Epithelial cell of esophagus (primary cell): ENCODE measurements at regions not wholly inside any gene's neighbourhood (a gene's known extent, or its start where the extent isn't known, plus 50 kb on each side); places are given as distances from the start of the nearest gene placed in this dataset.

Source experiments
- DNase-seq: peaks from one replicate; pipeline ENCODE4 v3.0.0; 2010; ENCODE audit warnings: low read depth
- H3K4me3 ChIP-seq: 2 replicates; pipeline ENCODE4 v1.5.1; 2011; ENCODE audit warnings: mild to moderate bottlenecking, low read length, control low read depth
- TF ChIP-seq, protein P1 (sequence below): IDR thresholded peaks from 2 replicates; pipeline ENCODE4 v1.5.1; 2011; ENCODE audit warnings: low read depth, mild to moderate bottlenecking, low read length, control low read depth, inconsistent platforms; ENCODE audit not compliant: insufficient read depth; ENCODE audit errors: missing control alignments

DNA sequence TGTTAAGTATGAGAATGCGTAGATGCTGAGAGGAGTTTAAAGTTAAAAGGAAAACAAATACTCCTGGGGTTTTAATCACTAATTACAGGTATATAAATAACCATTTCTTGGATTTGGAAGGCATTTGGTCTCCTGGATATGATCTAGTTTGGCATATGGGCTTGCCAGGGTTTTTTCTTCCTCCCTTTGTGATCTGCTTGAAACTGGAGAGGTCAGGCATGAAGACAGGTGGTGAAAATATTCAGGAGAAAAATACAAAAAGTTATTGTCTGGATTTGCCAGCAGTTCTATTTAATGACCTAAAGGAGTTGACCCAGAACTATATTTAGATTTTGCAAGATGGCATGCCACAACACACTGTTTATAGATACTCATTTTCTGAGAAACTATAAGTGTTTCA lies 136.3 kb downstream of the DIPK2A start:
- DNase-seq, result no peak
- TF ChIP-seq, protein P1, sequence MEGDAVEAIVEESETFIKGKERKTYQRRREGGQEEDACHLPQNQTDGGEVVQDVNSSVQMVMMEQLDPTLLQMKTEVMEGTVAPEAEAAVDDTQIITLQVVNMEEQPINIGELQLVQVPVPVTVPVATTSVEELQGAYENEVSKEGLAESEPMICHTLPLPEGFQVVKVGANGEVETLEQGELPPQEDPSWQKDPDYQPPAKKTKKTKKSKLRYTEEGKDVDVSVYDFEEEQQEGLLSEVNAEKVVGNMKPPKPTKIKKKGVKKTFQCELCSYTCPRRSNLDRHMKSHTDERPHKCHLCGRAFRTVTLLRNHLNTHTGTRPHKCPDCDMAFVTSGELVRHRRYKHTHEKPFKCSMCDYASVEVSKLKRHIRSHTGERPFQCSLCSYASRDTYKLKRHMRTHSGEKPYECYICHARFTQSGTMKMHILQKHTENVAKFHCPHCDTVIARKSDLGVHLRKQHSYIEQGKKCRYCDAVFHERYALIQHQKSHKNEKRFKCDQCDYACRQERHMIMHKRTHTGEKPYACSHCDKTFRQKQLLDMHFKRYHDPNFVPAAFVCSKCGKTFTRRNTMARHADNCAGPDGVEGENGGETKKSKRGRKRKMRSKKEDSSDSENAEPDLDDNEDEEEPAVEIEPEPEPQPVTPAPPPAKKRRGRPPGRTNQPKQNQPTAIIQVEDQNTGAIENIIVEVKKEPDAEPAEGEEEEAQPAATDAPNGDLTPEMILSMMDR, result no peak
- no peak overlapping the region for H3K4me3 ChIP-seq

DNA sequence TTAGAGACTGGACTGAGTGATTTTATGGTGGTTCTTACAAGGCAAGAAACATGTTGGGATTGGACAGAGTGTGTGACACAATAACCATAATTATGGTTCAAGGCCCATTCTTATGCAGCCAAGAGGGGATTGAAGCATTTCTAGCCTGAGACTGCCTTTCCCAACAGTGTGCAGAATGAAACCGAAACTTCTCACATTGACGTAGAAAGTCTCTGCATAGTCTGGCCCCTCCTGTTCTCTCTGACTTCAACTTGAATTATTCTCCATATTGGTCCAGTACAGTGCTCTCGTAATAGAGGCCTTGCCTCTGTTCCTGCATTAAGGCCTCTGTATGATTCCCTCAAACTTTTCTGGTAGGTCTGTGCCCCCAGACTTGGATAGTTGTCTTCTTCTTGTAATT lies 138.3 kb downstream of the DIPK2A start:
- no peak overlapping the region for H3K4me3 ChIP-seq
- TF ChIP-seq, protein P1, result no peak
- DNase-seq, result no peak

- no peak overlapping the region for H3K4me3 ChIP-seq
- DNase-seq, result no peak
- TF ChIP-seq, protein P1, result no peak
Observed at GRCh38 chr3:144112036-144112435, 140.4 kb downstream of the DIPK2A start.

DNA sequence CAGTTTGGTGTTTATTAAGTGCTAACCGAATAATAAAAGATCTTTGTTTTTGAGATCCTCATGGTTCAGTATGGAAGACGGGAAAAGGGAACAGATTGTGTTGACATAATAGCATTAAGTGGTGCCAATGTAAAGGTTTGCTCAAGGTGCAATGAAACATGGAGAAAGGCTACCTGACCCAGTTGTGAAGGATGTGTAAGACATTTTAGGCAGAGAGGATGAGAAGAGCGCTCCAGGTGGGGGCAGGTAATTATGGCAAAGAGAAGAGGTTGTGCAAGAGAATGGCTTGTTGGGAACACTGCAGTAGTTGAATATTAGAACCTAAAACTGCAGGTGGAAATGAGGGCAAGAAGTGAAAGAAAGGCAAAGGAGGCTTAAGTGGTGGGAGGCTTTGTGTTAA lies 140.8 kb downstream of the DIPK2A start:
- no peak overlapping the region for H3K4me3 ChIP-seq
- TF ChIP-seq, protein P1, result peak; percentile 20
- DNase-seq, result peak; percentile 9

GRCh38 chr3:144114767-144115166 lies 143.1 kb downstream of the DIPK2A start:
- no peak overlapping the region for H3K4me3 ChIP-seq
- TF ChIP-seq, protein P1, result no peak
- no peak for DNase-seq

- H3K4me3 ChIP-seq, result no peak overlapping the region
- TF ChIP-seq, protein P1, result no peak
- no peak for DNase-seq
Observed at GRCh38 chr3:144119633-144120032, 148.0 kb downstream of the DIPK2A start.

- no peak overlapping the region for H3K4me3 ChIP-seq
- no peak for DNase-seq
- TF ChIP-seq, protein P1, result no peak
Observed at GRCh38 chr3:144121661-144122060, 150.0 kb downstream of the DIPK2A start.
